ENCODE measurements at regions not wholly inside any gene's neighbourhood (a gene's known extent, or its start where the extent isn't known, plus 50 kb on each side); places are given as distances from the start of the nearest gene placed in this dataset.

DNA sequence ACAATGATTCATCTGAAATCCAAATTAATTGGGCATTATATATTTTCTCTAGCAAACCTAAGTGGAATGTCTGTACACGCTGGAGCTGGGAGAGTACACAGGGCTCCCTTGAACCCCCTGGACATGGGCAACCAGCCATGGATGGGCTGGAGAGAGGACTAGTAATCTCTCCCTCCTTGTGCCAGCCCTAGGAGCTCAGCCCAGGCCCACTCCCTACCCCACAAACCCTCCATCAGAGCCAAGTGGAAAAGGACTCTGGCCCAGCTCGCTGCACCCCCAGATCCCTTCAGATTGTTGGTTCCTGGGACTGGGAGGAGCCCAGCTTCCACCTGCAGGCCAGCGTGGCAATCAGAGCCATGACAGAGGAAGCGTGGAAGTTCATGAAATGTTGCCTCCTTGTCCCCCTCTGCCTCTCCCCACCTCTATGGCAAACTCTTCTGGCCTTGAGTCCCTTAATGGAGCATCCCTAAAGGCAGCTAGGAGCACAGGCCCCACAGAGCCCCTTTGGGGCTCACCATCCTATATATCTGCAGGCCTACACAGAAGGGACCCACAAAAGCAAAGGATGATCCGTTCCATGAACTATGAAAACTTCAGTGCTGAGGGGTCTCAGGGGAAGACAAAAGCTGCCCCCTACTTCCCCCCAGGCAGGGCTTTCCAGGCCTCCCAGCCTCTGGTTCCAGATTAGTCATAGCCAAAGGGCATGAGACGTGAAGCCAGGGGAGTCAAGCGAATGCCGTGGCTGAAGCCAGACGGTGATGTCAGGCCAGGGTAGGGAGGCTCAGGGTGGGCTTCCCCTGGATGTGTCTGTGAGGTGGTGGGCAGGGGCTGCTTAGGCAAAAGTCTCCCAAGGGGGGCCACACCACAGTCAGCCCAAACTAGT, 126.4 kb upstream of the MAFB start:
- no peak for DNase-seq
- in situ Hi-C loops (cut with HindIII; ENCODE audit: low pct_ligation_motif_present, low pct_unique_long_range_greater_than_20kb, low sequenced_read_pairs) = no loop called here

DNA sequence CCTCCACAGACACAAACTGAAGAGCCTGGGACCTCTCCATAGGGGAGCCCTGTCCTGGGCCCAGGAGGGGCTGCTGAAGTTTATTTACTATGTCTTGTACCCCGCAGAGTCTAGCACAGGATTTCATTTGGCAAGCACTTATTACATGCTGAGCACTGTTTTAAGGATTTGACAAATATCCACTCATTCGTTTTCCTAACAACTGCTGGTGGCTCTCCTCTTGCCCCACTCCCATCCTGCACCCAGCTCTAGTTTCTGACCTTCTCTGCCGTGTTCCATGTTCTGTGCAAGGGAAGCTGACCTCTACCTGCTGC, 127.0 kb upstream of the MAFB start:
- in situ Hi-C loops (cut with HindIII; ENCODE audit: low pct_ligation_motif_present, low pct_unique_long_range_greater_than_20kb, low sequenced_read_pairs) = no loop called here
- no peak for DNase-seq

DNA sequence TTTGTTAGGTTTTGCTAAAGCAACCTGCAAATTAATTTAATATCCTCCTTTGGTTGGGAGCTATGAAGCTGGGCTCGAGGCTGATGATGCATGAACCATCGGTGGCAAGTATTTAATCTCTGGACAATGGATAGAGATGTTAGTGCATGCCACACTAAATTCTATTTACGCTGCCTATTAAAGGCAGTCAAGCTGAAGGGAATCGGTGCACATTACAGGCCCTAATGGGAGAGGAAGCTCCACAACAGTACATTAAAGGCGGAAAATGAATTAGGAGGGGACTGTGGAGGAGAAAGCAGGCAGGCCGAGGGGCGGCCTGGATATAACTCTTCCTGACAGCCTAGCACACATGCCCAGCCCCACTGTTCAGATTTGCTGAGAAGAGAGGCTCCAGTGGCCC, 132.4 kb upstream of the MAFB start:
- in situ Hi-C loops (cut with HindIII; ENCODE audit: low pct_ligation_motif_present, low pct_unique_long_range_greater_than_20kb, low sequenced_read_pairs) = no loop called here
- no peak for DNase-seq

DNA sequence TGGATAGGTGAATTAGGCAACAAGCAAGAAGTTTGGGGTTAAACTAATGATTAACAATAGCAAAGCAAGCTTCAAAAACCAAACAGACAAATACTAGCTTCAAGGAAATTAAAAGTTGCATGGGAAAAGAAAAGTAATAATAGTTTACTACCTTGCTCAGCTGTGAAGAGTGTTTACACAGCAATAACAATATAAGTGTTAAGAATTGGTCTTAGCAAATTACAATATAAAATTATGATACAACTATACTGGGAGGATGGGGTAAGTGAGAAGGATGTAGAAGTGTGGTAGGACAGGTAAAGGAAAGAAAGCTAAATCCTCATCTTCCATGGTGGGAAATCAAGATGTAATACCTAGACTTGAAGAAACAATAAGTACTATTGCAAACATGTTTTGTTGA, 137.7 kb upstream of the MAFB start:
- no peak for DNase-seq
- in situ Hi-C loops (cut with HindIII; ENCODE audit: low pct_ligation_motif_present, low pct_unique_long_range_greater_than_20kb, low sequenced_read_pairs) = no loop called here

DNA sequence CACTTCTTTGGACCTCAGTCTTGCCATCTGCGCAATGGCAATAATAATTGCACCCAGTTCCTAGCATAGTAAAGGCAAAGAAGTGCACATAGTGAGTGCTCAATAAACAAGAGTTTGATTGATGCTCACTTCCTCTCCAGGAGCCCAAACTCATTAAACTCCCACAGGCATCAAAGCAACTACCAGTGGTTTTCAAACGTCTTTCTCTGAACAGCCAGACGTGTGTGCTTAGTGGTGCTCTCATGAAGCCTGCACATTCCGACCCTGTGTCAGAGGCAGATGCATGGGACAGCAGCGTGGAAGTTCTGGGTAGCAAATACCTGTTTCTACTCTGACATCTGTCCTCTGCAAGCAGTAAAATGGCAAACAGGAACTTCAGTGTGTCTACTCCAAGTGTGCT, 146.3 kb upstream of the MAFB start:
- no peak for DNase-seq
- in situ Hi-C loops (cut with HindIII; ENCODE audit: low pct_ligation_motif_present, low pct_unique_long_range_greater_than_20kb, low sequenced_read_pairs) = no loop called here

DNA sequence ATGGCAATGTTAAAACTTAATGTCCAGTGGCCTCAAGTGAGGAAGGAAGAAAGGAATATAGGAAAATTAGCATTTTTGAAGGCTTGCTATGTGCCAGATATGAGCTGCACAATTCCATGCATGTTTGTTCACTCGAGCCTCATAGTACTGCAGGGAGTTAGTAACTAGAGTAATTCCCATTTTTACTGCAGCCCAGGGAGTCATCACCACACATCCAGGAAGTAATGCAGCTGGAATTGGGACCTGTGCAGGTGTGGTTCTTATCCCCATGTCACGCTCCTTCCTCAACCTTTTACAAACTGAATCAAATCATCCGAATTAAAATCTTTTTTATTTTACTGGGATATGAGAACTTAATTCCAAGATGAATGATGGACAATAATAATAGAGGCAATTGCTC, 149.5 kb upstream of the MAFB start:
- no peak for DNase-seq
- in situ Hi-C loops (cut with HindIII; ENCODE audit: low pct_ligation_motif_present, low pct_unique_long_range_greater_than_20kb, low sequenced_read_pairs) = no loop called here

DNA sequence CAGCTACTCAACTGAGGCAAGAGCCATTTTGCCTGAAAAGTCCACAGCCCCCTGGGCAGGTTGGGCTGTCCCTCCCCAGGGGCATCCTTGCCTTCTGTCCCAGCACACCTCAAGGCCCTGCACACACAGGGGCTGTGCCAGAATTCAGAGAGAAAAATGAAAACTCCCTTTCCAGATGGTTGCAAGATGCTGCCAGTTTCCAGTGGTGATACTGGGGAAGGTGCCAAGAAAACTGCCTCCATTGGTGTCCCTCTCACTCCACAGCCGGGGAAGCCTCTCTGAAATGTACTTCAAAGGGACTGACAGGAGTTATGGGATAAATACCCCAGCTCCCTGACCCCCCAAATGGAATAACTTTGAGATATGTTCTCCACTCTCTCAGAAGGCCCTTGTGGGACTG, 154.2 kb upstream of the MAFB start:
- in situ Hi-C loops (cut with HindIII; ENCODE audit: low pct_ligation_motif_present, low pct_unique_long_range_greater_than_20kb, low sequenced_read_pairs) = no loop called here
- no peak for DNase-seq

DNA sequence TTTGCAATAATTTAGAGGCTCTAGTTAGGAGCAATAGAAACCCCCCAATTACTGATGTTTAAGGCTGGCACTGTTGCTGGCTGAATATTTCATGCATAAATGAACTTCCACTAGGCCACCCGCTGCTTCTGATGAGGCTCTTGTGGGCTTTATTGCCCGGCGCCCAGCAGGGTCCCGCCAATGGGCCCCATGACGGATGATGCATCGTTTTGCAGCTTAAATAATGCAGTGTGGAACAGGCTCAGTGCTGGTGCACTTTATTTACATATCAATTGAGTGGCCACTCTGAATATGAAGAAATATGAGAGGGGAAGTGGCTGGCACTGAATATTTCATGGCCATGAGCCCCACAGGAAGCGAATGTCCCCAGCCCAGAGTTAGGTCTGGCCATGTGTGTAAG, 155.3 kb upstream of the MAFB start:
- in situ Hi-C loops (cut with HindIII; ENCODE audit: low pct_ligation_motif_present, low pct_unique_long_range_greater_than_20kb, low sequenced_read_pairs) = no loop called here
- DNase-seq = no peak

DNA sequence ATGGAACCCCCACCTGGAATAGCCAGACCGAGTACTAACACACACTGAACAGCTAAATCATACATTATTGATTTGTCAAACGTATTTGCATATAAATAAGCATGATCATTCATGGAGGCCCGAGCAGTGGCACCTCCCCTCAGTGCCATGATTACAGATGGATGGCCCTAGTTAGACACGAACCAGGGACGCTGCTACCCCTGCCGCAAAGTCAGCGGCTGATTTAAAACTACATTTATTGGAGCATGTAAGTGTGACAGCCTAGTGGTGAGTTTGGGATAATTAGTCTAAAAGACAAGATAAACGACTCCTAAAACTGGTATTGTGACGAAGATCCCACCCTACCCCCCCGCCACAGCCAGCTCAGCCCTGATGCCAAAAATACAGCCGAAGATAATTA, 159.1 kb upstream of the MAFB start:
- DNase-seq = no peak
- in situ Hi-C loops (cut with HindIII; ENCODE audit: low pct_ligation_motif_present, low pct_unique_long_range_greater_than_20kb, low sequenced_read_pairs) = no loop called here

DNA sequence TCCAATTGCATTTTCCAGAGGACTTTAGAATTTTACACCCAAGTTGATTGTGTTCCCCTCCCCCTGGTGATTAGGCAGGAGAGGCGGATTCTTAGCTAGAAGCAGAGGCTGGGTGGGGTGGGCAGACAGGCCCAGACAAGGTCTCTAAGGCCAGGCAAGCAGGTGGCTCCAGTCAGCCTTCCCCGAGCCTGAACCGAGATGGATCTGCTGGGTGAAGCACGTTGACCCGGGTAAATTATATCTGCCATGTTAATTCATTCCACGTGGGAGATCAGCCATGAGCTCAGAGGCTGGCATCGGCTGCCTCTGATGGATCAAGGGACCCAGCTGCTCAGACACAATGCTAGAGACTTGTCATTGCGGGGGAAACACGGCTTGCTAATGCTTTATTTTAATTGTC, 159.5 kb upstream of the MAFB start:
- no peak for DNase-seq
- in situ Hi-C loops (cut with HindIII; ENCODE audit: low pct_ligation_motif_present, low pct_unique_long_range_greater_than_20kb, low sequenced_read_pairs) = no loop called here

DNA sequence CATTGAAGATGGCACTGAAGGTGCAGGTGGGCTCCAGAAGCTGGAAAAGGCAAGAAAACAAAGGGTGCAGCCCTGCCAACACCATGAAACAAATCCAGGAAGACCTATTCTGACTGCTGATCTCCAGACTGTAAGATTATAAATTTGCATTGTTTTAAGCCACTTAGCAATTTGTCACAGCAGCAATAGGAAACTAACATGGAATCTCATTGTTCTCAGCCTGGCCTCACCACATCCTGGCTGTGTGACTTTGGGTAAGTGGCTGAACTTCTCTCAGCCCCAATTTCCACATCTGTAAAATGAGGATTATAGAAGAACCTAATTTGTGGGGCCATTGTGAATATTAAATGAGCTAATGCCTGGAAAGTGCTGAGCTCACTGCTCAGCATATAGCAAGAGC, 160.4 kb upstream of the MAFB start:
- no peak for DNase-seq
- in situ Hi-C loops (cut with HindIII; ENCODE audit: low pct_ligation_motif_present, low pct_unique_long_range_greater_than_20kb, low sequenced_read_pairs) = no loop called here

DNA sequence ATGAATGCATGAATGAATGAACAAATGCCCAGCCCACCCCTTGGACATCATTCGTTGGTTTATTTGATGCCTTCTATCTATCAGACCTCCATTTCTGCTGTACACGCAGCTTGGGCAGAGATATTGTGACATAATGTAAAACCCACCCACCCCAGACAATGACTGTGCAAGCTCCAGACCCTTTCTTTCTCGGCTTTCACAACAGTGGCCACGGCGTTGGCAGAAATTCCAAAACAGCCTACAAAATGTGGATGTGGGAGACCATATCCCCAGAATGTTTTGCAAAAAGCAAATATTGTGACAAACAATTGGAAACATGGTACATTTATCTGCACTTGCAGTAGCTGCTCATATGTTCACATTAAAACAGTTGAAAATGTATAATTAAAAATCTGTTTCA, 162.0 kb upstream of the MAFB start:
- DNase-seq = no peak
- in situ Hi-C loops (cut with HindIII; ENCODE audit: low pct_ligation_motif_present, low pct_unique_long_range_greater_than_20kb, low sequenced_read_pairs) = no loop called here

DNA sequence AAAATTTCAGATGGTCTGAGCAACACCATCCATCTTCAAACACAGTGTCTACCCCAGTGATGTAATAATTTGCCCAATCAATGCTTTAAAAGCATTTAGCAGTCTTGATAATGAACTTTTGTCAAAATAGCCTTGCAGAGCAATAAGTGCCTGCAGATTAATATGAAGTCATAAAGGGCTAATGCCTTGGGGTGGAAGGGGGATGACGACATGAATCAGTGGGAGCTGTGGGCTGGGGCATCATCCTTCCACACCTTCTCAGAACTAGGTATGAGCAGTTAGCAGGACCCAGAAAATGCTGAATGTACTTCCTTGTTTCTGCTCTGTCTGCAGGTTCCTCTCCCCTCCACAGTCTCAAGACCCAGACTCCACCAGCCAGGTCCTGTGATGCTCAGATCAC, 166.2 kb upstream of the MAFB start:
- no peak for DNase-seq
- in situ Hi-C loops (cut with HindIII; ENCODE audit: low pct_ligation_motif_present, low pct_unique_long_range_greater_than_20kb, low sequenced_read_pairs) = no loop called here

DNA sequence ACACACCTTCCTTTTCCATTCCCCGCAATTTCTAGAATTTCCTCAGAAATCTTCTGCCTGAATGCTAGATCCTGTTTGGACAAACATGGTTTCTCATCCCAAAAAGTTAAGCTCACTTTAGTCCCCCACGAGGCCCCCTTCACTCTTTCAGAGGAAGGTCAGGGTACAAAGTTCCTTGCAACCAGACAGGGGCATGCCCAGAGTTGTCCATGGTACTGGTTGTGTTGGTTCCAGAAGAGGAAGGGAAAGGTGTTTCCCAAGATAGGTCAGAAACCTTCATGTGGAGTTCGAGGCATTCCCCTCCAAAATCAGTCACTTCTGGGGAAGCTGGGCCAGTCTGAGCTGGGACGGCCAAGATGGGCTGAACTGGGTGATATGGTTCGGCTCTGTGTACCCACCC, 167.6 kb upstream of the MAFB start:
- in situ Hi-C loops (cut with HindIII; ENCODE audit: low pct_ligation_motif_present, low pct_unique_long_range_greater_than_20kb, low sequenced_read_pairs) = no loop called here

DNA sequence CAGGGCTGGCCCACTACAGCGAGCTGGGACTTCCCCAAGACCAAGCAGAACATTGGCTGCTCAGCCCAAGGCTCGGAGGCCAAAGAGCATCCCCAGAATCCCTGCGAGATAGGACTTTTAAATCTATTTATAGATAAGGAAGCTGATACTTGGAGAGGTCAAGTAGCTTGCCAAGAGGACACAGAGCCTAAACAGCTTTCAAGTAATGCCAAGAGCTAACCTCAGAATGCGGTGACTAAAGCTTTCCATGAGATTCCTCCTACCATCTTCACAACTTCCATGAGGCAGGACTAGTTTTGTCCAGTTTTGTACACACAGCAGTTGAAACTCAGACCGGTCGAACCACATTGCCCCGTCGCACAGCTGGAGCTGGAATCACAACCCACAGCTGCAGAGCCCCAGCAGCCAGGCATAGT, 168.1 kb upstream of the TOP1 start:
- no peak for DNase-seq
- in situ Hi-C loops (cut with HindIII; ENCODE audit: low pct_ligation_motif_present, low pct_unique_long_range_greater_than_20kb, low sequenced_read_pairs) = no loop called here

More for the DNA sequence above, 167.6 kb upstream of the MAFB start:
- no peak for DNase-seq

DNA sequence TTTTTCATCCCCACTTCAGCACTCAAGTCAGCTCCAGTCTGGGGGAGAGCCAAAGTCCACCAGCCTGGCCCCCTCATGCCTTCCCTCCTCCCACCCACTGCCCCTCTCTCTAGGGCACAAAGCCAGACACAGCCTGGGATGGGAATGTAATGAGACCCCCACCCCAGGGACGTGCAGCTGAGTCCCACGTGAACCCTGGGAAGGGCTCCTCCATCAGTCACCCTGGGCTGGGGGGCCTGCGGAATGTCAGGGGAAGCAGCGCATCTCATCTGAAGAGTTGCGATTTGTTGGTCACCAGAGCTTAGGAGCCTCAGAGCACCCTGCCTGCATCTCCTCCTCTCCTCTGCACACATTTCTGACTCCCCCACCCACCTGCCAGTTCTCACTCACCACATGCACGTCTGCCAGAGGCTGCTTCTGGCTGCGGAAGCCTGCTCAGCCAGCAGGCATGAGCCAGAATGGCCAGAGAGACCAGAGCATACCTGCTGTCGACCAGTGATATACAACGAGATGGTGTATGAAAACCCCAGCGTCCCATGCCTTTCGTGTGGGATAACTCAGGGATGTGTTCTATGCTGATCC, 167.1 kb upstream of the TOP1 start:
- in situ Hi-C loops (cut with HindIII; ENCODE audit: low pct_ligation_motif_present, low pct_unique_long_range_greater_than_20kb, low sequenced_read_pairs) = no loop called here

DNA sequence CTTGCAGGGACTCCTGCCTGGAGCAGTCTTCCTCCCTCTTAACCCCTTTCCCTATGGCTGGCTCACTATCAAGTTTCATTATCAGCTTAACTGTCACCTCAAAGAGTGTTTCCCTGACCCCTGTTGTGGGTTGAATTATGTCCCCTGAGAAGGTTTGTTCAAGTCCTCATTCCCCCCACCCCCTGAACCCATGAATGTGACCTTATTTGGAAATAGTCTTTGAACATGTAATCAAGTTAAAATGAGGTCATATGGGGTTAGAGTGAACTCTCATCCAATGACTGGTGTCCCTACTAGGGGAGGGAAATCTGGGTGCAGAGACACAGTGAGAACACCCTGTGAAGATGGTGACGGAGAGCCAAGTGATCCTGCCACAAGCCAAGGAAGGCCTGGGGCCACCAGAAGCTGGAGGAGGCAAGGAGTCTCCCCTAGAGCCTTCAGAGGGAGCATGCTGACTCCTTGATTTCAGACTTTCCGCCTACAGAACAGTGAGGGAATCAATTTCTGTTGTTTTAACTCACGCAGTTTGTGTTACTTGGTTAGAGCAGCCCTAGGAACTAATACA, 165.2 kb upstream of the TOP1 start:
- in situ Hi-C loops (cut with HindIII; ENCODE audit: low pct_ligation_motif_present, low pct_unique_long_range_greater_than_20kb, low sequenced_read_pairs) = no loop called here
- no peak for DNase-seq

More for the DNA sequence above, 167.1 kb upstream of the TOP1 start:
- DNase-seq = no peak

DNA sequence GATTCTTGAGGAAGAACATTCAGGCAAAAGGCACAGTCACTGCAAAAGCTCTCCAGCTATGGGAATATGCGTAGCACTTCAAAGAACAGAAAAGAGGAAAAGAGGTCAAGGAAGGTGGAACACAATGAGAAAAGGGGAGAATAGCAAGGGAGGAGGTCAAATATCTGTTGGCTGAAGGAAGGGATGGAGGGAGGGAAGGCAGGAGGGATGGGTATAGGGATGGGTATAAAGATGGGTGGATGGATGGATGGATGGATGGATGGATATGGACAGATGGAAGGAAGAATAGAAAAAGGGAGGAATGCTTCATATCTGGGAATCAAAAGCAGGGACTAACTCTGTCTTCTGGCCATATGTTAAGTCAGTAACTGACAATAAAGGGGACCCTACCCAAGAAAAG, 164.2 kb upstream of the TOP1 start:
- no peak for DNase-seq
- in situ Hi-C loops (cut with HindIII; ENCODE audit: low pct_ligation_motif_present, low pct_unique_long_range_greater_than_20kb, low sequenced_read_pairs) = no loop called here

DNA sequence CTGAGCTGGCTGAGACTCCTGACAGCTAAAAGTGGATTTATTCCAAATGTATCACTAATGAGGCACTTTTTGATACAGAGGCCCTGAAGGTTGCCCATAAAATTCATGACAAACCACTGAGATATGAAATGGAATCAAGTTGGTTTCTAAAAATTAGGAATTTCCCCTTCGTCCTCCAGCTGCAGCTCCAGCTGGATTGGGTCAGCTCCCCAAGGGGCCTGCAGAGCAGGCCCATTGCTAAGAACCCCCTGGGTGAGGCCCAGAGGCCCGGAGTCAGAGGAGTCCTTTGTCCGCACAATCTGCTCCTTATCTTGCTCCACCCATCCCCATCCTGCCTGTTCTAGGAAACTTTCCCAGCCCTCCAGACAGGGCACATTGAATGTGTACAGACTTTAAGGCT, 163.5 kb upstream of the TOP1 start:
- in situ Hi-C loops (cut with HindIII; ENCODE audit: low pct_ligation_motif_present, low pct_unique_long_range_greater_than_20kb, low sequenced_read_pairs) = no loop called here
- no peak for DNase-seq

DNA sequence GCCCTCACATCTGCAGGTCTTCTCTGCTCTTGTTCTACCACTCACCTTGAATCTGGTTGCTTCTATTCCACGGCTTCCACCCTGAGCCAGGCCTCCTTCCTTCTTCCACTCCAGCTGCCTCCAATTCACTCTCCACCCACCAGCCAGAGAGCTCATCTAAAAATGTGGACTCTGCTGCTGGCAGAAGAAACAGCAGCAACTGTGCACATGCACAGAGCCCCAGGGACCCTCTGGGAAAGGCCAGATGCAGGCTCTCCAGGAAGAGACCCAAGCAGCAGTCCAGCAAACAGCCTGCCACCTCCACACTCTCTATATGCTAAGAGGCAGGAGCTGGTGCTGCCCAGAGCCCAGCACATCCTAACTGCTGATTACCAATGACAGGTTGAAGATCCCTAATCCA, 162.6 kb upstream of the TOP1 start:
- DNase-seq = no peak
- in situ Hi-C loops (cut with HindIII; ENCODE audit: low pct_ligation_motif_present, low pct_unique_long_range_greater_than_20kb, low sequenced_read_pairs) = no loop called here
